Sigmoid colon (tissue), 4 donors: ENCODE measurements at regions not wholly inside any gene's neighbourhood (a gene's known extent, or its start where the extent isn't known, plus 50 kb on each side); places are given as distances from the start of the nearest gene placed in this dataset.

ENCODE experiments used
- CTCF ChIP-seq, 4 experiments: fragments of 450-650 bp in 3 of 4; fragments of 200-600 bp in 1 of 4; IDR thresholded peaks; one replicate each; pipeline ENCODE4 v1.5.1; 2016 to 2019; ENCODE audit warnings: antibody characterized with exemption in 4 of 4, mild to moderate bottlenecking in 3 of 4, moderate library complexity in 2 of 4
- EP300 ChIP-seq, 4 donors: sonication (generic); formaldehyde crosslinking; IDR thresholded peaks; one replicate each; pipeline ENCODE4 v1.6.1; 2017; ENCODE audit warnings: antibody characterized with exemption in 4 of 4

GRCh38 chr6:11653028-11653583 lies 115.6 kb downstream of the TMEM170B start:
- TF ChIP-seq CTCF (IDR thresholded peaks at IDR 0.05): no peak
- TF ChIP-seq EP300 (IDR thresholded peaks at IDR 0.05): no peak
